ENCODE measurements at regions not wholly inside any gene's neighbourhood (a gene's known extent, or its start where the extent isn't known, plus 50 kb on each side); places are given as distances from the start of the nearest gene placed in this dataset.
"Not testable (repeated sequence)": the region's sequence is repeated elsewhere in the genome, so short reads cannot be mapped to it uniquely, and the experiment has no call there.

DNA sequence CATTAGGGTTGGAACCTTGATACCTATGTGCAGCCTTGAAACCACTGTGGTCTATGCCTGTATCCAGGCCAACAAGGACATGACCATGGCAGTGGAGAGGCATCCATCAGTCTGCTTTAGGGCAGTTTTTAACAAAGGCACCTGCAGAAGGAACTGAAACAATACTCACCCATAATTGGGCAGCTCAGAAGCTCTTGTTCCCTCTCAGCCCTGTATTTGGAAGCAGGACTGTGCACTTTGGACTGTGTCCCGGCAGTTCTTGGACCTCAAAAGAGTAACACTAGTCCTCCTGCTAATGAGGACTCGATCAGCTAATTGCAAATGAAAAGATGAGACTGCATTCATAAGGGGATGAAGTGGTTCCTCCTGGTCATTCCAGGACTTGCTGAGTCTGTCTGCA, 500.2 kb upstream of the TNP1 start:
- no peak for DNase-seq

DNA sequence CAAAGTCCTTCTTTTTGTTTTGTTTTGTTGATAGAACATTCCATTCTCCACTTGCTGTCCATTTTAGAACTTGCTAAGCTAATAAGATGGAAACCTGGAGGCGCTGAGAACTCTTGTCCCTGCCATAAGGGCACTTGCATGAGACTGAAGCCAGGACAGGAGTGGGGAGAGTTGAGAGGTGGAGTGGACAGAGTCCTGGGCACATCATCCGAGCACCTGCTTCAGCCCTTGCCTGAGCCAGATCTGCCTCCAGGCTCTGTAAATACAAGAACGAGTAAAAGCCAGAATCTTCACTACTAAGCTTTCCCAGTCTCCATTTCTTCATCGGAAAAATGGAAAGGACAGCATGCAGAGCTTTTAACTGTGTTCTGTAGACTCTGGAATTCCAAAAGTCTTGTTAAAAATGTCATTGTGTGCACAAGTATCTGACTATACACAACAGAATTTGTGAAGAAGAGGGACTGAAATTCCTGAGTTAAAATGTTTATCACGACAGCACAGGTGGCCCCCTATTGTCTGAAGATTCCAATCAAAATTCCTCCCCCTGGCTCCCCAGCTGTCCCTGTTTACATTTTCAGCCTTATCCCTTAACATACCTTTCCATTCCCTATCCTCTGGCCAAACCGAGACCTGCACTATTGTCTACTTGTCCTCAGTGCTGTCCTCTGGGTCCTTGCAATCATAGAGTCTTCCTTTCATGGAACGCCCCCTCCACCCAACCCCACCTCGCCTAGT, 498.2 kb upstream of the TNP1 start:
- DNase-seq, result no peak

DNA sequence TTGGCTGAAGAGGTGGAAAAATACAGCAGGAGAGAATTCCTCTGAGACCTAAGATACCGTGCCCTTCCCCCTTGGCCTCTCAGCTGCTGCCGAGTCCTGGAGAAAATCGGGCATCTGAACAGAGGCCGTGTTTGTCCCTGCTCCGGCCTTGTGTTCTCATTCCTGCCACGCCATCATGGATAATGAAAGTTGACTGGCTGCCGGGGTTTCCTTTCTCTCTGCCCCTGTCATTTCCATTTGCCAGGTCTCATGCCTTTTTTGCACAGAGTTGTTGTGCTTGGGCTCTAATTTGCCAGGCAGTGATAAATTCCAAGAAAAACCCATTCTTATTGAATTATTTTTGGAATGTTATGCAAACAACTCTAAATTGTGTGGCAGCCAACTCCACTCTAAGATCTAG, 496.9 kb upstream of the TNP1 start:
- no peak for DNase-seq

DNA sequence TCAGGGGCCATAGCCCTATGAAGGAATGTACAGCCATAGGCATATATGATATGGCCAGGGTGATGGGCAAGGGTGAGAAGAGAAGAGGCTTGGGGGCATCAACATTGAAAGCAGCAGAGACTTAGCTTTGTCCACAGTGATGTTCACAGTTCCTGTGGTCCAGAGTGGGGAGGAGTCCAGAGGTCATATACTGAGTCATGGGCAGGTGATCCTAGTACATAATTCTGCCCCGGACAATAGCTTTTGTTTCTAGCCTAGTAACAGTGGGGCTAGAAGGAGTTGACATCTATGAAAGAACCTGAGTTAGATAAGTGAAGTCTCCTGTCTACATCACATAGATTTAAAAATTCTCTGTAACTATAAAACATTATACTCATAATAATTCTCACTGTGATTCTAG, 496.3 kb upstream of the TNP1 start:
- no peak for DNase-seq

DNA sequence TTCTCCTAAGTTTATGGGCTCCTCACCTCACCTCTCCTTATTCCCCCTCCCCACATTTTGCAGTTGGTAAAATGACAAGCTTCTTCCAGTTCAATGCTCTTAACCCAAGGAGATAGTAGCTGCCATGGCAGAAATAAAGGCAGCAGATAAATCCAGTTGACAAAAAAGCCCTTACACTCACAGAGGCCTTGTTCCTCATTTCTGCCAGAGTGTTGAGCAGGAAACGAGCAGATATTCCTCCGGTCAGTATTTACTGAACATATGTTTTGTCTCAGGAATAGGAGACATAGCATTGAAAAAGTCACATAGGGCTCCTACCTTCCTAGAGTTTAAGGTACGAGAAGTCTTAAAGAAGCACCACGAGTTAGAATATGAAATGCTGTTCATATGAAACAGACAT, 493.7 kb upstream of the TNP1 start:
- DNase-seq, result no peak

DNA sequence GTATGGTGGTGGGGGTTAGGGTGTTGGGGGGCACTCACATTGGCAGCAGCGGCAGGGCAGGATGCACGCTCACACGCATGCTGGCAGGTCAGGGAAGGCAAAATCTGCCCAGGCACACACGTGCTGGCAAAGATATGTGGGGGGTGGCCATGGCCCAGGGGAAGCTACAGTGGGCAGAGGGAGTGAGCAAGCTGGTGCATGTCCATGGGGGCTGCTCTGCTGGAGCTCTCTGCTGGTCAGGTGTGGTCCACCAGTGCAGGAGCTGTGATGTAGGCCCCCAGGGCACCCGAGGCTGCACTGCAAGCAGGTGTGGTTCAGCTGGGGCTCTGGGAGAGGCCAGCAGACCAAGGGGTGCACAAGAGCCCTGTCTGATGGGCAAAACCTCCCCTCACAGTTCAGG, 491.5 kb upstream of the TNP1 start:
- DNase-seq, result no peak

DNA sequence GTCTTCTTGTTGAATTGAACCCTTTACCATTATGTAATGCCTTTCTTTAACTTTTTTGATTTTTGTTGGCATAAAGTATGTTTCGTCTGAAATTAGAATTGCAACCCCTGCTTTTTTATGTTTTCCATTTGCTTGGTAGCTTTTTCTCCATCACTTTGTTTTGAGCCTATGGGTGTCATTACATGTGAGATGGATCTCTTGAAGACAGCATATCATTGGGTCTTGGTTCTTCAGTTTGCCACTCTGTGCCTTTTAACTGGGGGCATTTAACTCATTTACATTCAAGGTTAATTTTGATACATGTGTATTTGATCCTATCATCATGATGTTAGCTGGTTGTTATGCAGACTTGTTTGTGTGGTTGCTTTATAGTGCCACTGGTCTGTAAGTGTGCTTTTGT, 489.4 kb upstream of the TNP1 start:
- DNase-seq, result no peak

DNA sequence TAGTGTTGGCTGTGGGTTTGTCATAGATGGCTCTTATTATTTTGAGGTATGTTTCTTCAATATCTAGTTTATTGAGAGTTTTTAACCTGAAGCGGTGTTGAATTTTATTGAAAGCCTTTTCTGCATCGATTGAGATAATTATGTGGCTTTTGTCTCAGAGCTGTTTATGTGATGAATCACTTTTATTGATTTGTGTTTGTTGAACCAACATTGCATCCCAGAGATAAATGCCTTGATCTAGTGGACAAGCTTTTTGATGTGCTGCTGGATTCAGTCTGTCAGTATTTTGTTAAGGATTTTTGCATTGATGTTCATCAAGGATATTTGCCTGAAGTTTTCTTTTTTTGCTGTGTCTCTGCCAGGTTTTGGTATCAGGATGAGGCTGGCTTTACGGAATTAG, 487.8 kb upstream of the TNP1 start:
- not testable (repeated sequence) for DNase-seq

DNA sequence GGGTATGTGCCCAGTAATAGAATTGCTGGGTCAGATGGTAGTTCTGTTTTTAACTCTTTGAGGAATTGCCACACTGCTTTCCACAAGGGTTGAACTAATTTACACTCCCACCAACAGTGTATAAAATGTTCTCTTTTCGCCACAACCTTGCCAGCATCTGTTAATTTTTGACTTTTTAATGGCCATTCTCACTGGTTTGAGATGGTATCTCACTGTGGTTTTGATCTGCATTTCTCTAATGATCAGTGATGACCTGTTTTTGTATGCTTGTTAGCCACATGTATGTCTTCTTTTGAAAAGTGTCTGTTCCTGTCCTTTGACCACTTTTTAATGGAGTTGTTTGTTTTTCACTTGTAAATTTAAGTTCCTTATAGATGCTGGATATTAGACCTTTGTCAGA, 486.2 kb upstream of the TNP1 start:
- not testable (repeated sequence) for DNase-seq

DNA sequence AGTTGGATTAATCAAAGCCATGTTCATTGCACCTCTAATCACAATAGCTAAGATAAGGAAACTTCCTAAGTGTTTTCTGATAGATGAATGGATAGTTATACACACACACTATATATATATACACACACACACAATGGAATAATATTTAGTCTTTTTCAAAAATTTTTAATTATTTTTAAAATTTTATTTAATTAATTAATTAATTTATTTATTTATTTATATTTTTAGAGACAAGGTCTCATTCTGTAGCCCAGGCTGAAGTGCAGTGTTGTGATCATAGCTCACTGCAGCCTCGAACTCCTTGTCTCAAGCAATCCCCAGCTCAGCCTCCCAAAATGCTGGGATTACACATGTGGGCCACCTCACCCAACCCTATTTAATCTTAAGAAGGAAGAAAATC, 481.0 kb upstream of the TNP1 start:
- no peak for DNase-seq

DNA sequence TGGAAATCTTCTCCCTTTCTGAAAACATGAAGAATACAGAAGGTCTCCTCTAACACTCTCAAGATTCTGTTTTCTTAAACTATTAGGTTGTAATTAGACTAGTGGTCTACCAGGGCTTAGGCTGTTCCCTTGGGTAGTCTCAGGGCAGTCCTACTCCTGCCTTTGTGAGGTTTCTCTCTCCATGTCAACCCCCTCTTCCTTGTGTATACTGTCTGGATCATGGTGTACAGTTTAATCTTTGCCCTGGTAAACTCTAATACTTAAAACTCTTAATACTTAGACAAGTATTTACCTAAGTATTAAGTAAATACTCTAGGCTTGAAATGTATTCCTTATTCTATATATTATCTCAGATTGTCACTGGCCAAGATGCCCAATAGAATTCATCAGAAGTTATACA, 480.3 kb upstream of the TNP1 start:
- no peak for DNase-seq

DNA sequence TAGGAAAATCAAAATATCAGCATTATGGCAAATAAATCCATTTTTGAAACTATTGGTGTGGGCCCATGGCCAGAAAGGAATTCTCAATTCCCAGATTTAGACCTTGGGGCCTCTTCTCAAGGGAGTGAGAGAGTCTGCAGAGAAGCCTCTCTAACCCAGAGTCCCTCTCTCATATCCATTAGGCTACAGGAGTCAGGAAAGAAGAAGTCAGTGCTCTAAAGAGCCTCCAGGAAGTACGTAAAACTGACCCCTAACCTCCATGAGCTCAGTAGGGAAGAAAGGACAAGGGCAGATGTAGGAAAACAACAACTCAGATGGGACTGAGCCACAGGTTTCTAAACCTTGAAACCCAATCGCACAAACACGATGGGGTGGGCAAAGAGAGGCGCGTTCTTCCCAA, 479.9 kb upstream of the TNP1 start:
- DNase-seq, result no peak

DNA sequence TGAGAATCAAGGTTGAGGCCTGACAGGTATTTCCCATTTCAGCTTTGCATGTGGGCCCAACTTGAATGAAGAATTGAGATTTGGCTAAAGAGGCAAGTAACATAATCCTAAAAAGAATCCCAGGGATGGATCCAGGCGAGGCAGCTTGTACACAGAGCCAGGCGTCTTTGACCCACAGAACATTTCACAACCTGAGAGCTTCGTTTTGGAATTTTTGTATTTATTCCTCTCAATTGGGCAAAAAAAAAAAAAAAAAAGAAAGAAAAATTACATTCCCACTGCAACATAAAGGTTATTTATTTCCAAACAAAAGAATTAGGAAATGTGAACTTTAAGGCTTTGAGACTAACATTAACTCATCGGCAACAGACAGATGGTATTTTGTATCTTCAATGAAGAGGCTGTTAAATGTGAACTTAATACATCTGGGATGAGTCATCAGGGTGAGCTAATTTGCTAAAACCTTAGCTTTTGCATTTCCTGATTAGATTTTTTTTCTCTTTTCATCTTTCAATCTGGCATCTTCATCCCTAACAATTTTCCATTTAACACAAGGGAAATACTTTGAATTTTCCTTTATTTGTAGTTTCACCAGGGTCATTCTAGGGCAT, 478.5 kb upstream of the TNP1 start:
- DNase-seq, result no peak

DNA sequence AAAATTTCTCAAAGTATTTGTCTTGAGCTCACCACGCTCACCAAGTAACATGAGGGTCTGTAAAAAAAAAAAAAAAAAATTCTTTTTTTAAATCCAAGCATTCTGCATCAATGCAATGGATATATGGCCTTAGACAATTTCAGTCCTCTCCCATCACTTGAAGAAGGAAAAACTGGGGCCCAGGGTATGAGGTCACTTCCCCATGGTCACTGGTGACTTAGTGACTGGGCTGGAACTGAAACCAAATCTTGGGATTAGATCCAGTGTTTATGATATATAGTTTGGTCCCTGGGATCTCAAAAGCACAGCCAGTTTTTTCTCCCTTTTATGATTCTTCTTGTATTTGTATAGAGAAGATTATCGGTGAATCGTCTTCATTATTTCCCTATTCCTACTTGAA, 477.9 kb upstream of the TNP1 start:
- no peak for DNase-seq

DNA sequence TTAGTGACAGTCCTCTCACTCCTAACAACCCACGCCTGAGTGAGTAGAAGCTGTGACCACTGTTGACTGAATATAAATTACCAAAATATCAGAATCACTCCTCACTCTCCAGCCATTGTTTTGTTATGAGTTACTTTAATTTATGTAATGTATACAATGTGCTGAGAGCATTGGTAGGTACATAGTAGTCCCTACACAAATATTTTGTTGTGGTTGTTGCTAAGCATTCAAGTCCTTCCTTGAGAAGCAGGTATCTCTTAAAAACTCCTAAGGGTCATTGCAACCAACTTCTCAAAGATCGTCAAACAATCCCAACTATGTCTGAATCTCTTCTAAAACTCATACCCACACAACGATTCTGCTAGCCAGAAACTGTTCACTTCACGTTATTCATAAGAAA, 476.8 kb upstream of the TNP1 start:
- DNase-seq, result no peak

DNA sequence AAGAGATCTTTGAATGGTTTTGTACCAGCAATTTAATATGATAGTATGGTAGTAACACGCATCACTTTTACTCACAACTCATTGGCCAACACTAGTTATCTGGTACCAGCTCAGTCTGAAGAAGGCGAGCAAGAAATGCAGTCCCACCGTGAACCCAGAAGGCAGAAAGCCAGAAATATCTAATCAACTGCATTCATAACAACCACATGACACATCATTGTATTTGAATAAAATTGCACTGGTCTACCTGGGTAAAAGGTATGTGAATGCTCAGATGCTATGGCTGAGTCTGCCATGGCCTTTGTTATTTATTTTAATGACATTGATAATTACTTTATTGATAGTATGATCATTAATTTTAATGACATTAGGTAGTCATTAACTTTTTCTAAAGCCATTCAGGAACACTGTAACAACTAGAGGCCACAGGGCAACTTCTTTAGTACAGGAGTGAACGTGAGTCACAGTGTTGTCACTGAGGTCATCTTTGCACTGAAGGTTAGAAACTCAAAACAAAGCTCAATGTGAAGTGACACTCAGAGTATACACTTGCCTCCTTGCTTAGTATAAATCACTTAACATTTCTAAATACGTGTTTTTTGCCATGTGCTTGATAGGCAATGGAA, 475.6 kb upstream of the TNP1 start:
- DNase-seq, result no peak

DNA sequence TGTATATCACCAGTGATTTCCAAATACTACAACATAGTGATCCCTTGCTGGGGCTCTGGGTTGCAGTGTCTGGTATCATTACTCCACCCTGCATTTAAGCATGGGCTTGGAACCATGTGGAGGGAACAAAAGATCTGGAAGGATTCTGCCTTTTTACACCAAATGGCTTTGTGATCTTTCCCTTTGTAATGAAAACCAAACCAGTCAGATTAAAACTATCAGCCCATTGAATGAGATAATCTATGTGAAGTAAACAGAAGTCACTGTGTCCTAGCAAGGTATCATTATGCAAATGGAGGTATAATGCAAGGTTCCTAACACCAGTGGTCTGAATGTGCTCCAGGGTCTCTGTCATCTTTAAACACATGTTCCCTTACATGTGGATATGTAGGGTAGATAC, 474.7 kb upstream of the TNP1 start:
- no peak for DNase-seq

DNA sequence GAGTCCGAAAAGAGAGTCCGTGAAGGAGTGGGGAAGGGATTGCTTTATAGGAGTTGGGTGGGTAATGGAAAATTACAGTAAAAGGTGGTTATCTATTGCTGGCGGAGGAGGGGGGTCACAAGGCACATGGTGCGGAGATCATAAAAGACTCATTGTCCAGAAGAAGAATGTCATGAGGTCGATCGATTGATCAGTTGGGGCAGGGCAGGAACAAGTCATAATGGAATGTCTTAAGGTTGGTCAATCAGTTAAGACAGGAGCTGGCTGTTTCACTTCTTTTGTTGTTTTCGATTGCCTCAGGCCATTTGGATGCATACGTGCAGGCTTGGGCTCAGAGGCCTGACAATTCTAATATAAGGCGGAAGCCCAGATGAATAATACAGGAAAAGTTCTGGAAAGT, 473.0 kb upstream of the TNP1 start:
- no peak for DNase-seq

DNA sequence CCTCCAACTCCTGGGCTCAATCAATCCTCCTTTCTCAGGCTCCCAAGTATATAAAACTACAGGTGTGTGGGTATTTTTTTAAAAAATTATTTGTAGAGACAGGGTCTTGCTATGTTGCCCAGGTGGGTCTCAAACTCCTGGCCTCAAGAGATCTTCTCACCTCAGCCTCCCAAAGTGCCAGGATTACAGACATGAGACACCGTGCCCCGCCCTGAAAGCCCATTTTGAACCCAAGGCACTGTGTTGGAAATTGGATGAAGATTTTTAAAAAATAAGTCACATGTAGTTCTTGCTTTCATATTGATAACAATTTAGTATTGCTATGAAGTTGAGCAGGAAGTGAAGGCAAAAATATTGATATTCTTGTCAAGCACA, 472.5 kb upstream of the TNP1 start:
- no peak for DNase-seq

DNA sequence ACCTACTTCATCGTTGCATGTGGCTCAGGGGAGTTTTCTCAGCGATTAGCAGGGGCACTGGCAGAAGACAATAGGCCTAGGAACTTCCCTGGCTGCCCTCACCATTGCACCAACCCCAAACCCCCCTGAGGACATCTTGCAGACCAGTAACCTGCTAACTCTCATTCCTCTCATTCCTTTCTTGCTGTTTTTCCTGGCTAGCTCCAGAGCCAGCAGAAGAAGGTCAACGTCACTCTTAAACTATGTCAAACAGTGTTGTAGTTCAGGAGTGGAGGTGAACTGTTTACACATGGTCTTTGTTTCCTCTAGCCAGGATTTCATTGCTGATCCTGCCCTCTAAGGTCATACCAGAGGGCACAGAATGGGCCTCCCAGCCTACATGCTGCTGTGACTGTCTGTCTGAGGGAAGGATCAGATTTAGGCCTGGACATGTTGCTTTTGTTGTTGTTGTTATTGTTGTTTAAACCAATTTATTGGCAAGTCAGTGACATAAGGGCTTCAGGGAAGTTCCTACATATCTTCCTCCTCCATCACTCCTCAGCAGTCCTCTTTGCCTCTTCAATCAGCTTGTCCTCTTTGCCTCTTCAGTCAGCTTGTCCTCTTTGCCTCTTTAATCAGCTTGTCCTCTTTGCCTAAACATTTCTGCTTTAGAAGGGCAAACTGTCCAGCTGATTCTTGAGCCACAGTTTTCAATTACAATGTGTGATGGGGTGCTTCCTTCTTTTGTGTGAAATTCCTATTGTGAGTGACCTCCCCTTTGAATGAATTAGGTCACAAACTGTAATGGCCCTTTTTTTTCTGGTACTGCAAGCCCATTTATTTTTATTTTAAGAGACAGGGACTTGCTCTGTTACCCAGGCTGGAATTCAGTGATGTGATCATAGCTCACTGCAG, 471.9 kb upstream of the TNP1 start:
- DNase-seq, result no peak

DNA sequence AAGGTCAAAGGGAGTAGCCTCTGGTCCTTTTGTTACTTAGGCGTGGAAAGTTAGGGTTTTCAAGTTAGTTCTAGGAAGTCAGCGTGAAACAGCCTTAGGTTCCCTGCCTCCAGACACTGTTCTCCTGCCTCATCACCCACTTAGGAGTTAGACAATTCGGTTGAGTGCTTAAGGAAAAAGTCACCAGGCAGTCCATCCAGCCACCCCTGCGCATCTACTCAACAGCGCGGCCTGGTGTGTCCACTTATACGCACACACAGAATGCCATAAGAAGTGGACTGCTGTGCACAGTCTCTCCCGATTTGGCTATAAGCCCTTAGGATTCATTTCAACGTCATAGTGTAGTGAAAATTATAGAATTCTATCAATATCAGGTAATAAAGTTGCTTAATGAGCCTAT, 470.8 kb upstream of the TNP1 start:
- DNase-seq, result no peak

DNA sequence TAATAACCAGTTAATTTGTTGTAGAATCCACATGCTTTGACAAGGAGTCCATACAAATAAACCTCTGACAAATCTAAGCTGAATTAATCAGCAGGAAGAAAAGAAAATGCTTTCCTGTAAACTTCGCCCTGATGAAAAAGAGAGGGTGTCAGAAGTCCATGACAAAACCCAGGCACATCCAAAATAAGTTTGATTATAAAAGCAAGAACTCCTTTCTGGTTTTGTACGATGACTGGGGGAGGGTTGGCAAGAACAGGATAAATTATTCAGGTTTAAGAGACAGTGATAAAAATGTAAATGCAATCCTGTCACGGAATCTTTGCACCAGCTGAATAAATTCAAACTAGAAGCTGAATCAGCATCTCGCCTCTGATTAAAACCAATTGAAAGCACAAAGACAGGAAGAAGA, 469.2 kb upstream of the TNP1 start:
- no peak for DNase-seq

DNA sequence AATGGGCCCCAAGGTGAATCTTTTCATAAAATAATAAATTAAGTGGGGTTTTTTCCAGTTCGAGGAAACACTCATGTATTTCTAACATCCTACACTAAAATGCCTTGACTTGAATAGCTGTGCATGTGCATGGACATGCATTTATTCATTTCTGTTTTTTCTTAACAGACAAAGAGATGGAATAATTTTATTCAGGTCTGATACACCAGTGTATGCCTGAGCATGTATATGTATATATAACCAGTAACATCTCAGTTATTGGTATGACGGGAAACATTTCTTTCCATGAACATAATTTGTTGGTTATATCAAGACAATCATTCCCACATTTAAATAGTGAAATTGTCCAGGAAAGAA, 468.7 kb upstream of the TNP1 start:
- no peak for DNase-seq
